K562 (cell line): ENCODE measurements at regions not wholly inside any gene's neighbourhood (a gene's known extent, or its start where the extent isn't known, plus 50 kb on each side); places are given as distances from the start of the nearest gene placed in this dataset.

Source experiments
- ATAC-seq: fragments of 200-7000 bp; cut with Tn5 transposase; 3 replicates; pipeline ENCODE4 v1.9.1; 2020; ENCODE audit warnings: moderate library complexity
- BruUV-seq: library from RNA; stranded (reverse); fragments of 400-500 nt; replicated peaks from 2 replicates; lab custom pipeline; 2021; lab: Mats Ljungman, UMichigan
- CTCF ChIA-PET: fragments of 300-600 bp; formaldehyde crosslinking; extraction: SDS; loops from one replicate; lab custom pipeline; 2021; ENCODE audit warnings: low intra/inter-chr PET ratio; lab: Yijun Ruan, JAX
- POLR2A ChIA-PET: fragments of 300-600, 350-650 bp; sonication (Branson Sonifier 250); formaldehyde crosslinking; extraction: SDS; loops from one replicate; lab custom pipeline; 2021; ENCODE audit warnings: antibody characterized with exemption, inconsistent platforms; lab: Yijun Ruan, JAX
- DNase-seq, 4 experiments: peaks; one replicate each; pipeline versions ENCODE4 v3.0.0 to v3.0.0-alpha.2; 2011 to 2018; ENCODE audit warnings: low spot score in 3 of 4, mixed read lengths in 3 of 4; ENCODE audit errors: extremely low read depth in 1 of 4
- FAIRE-seq: peaks from 2 replicates; lab custom pipeline; 2011; peaks lifted over from hg19 to GRCh38; lab: Jason Lieb, UNC
- H2AFZ ChIP-seq: 2 replicates; pipeline ENCODE4 v1.6.0; 2011; ENCODE audit warnings: low read depth, low read length, control low read depth, inconsistent platforms
- H3K27ac ChIP-seq: fragments of 200-600 bp; 3 replicates; pipeline ENCODE4 v1.8.0; 2011; ENCODE audit warnings: low read depth, mild to moderate bottlenecking, control low read depth, inconsistent platforms, low read length, moderate library complexity, mixed read lengths; ENCODE audit errors: extremely low read depth
- H3K27me3 ChIP-seq, 2 experiments: fragments of 300-600 bp in 1 of 2; 2 replicates in 1 of 2; 3 replicates in 1 of 2; pipeline versions ENCODE4 v1.6.0 to v1.8.0; 2011; ENCODE audit warnings: inconsistent platforms in 2 of 2, low read length in 2 of 2, mild to moderate bottlenecking in 1 of 2, mixed read lengths in 1 of 2, moderate library complexity in 1 of 2; ENCODE audit not compliant: control insufficient read depth in 2 of 2, insufficient read depth in 2 of 2
- H3K36me3 ChIP-seq: fragments of 300-600 bp; 3 replicates; pipeline ENCODE4 v1.8.0; 2011; ENCODE audit warnings: mild to moderate bottlenecking, low read length, inconsistent platforms; ENCODE audit not compliant: control insufficient read depth, insufficient read depth
- H3K4me1 ChIP-seq, 2 experiments: fragments of 200-600 bp in 1 of 2; replicated peaks in 1 of 2; 2 replicates in 1 of 2; 3 replicates in 1 of 2; pipeline versions ENCODE4 v1.5.1 to v1.8.0; 2011; ENCODE audit warnings: inconsistent platforms in 2 of 2, low read length in 2 of 2, mild to moderate bottlenecking in 1 of 2, mixed read lengths in 1 of 2, moderate library complexity in 1 of 2; ENCODE audit not compliant: control insufficient read depth in 2 of 2, insufficient read depth in 2 of 2
- H3K4me2 ChIP-seq: 2 replicates; pipeline ENCODE4 v1.6.1; 2011; ENCODE audit warnings: low read length, control low read depth, inconsistent platforms, mixed read lengths; ENCODE audit not compliant: insufficient read depth
- H3K4me3 ChIP-seq: fragments of 200-600 bp; sonication (generic), shearing (Covaris generic); 2 replicates; pipeline ENCODE4 v1.5.1; 2016; ENCODE audit warnings: control low read depth, inconsistent platforms
- H3K79me2 ChIP-seq: fragments of 200-600 bp; 3 replicates; pipeline ENCODE4 v1.8.0; 2011; ENCODE audit warnings: low read length, inconsistent platforms; ENCODE audit not compliant: control insufficient read depth, insufficient read depth
- H3K9ac ChIP-seq, 2 experiments: 2 replicates each; pipeline versions ENCODE4 v1.6.0 to v1.6.1; 2011; ENCODE audit warnings: low read depth in 2 of 2, low read length in 2 of 2, control low read depth in 1 of 2, inconsistent platforms in 1 of 2, mild to moderate bottlenecking in 1 of 2, mixed read lengths in 1 of 2; ENCODE audit not compliant: insufficient read depth in 1 of 2
- H3K9me1 ChIP-seq: one replicate; pipeline ENCODE4 v1.6.0; 2011; ENCODE audit warnings: inconsistent platforms, mild to moderate bottlenecking, low read length, moderate library complexity; ENCODE audit not compliant: control insufficient read depth, insufficient read depth
- H3K9me3 ChIP-seq: replicated peaks from 2 replicates; pipeline ENCODE4 v1.5.1; 2011; ENCODE audit warnings: low read depth, low read length, inconsistent platforms; ENCODE audit not compliant: control insufficient read depth, insufficient read depth
- H4K20me1 ChIP-seq: replicated peaks from 2 replicates; pipeline ENCODE4 v1.6.1; 2011; ENCODE audit warnings: low read length, inconsistent platforms, mixed read lengths; ENCODE audit not compliant: control insufficient read depth, insufficient read depth
- BCOR ChIP-seq: fragments of 450-650 bp; IDR thresholded peaks from 2 replicates; pipeline ENCODE4 v1.6.1; 2016
- BDP1 ChIP-seq: IDR thresholded peaks from 3 replicates; pipeline ENCODE4 v1.6.1; 2011; ENCODE audit not compliant: insufficient read length, insufficient read depth
- GABPA ChIP-seq: fragments of 200-800 bp; sonication (Bioruptor generic); conservative IDR thresholded peaks from 2 replicates; pipeline ENCODE4 v1.6.1; 2016; ENCODE audit warnings: low read depth, missing genetic modification characterization, missing compliant biosample characterization
- HOXB6 ChIP-seq: fragments of 250-450 bp; sonication (Bioruptor Pico); IDR thresholded peaks from 2 replicates; pipeline ENCODE4 v1.5.1; 2022; ENCODE audit warnings: mild to moderate bottlenecking, borderline replicate concordance
- JUN ChIP-seq, 2 experiments: sonication (generic) in 1 of 2; formaldehyde crosslinking in 1 of 2; IDR thresholded peaks; 2 replicates each; pipeline versions ENCODE4 v1.6.1 to v1.8.0; 2012 to 2022; ENCODE audit warnings: borderline replicate concordance in 2 of 2, mild to moderate bottlenecking in 2 of 2, improper control_type of control experiment in 1 of 2, low read depth in 1 of 2, low read length in 1 of 2, missing genetic modification reagents in 1 of 2
- LARP7 ChIP-seq: fragments of 450-650 bp; IDR thresholded peaks from 2 replicates; pipeline ENCODE4 v1.6.1; 2016
- RBM25 ChIP-seq: fragments of 200-400 bp; formaldehyde crosslinking; IDR thresholded peaks from 2 replicates; pipeline ENCODE4 v1.6.1; 2018; ENCODE audit warnings: low read length, low read depth, moderate library complexity; ENCODE audit not compliant: severe bottlenecking
- SAP30 ChIP-seq: fragments of 200-600 bp; sonication (generic); IDR thresholded peaks from 2 replicates; pipeline ENCODE4 v1.6.1; 2012; ENCODE audit warnings: borderline replicate concordance, low read depth, mild to moderate bottlenecking, moderate library complexity, low read length, control low read depth, inconsistent platforms; ENCODE audit not compliant: insufficient read depth, poor library complexity, severe bottlenecking
- ZBTB43 ChIP-seq: sonication (generic); formaldehyde crosslinking; IDR thresholded peaks from 2 replicates; pipeline ENCODE4 v1.8.0; 2023; ENCODE audit warnings: mild to moderate bottlenecking, missing genetic modification reagents
- WGBS: fragments of 100-300 bp; shearing (Covaris generic); methylation state at CpG from one replicate; pipeline ENCODE4 v1.1.6; 2016; ENCODE audit warnings: low coverage, mixed read lengths; ENCODE audit not compliant: insufficient coverage; ENCODE audit errors: missing lambda C conversion rate; 5-methylcytosine and 5-hydroxymethylcytosine counted together
- in situ Hi-C: fragments of 300-500 bp; cut with MboI; formaldehyde crosslinking; loops from 4 replicates; pipeline ENCODE4 v1.15.0; 2018; ENCODE audit warnings: inconsistent platforms, mixed read lengths
- intact Hi-C: fragments of 100-400 bp; cut with micrococcal nuclease; formaldehyde crosslinking; loops from 2 replicates; pipeline ENCODE4 v1.14.2; 2022

- TF ChIP-seq BCOR (0 out of 2 replicates have a peak, but pooled peaks have one; percentile 18), JUN (IDR thresholded peaks at IDR 0.05; ENCODE audit: borderline replicate concordance, low read depth, low read length) (no peak), JUN (CRISPR knock-in tag; IDR thresholded peaks at IDR 0.05; ENCODE audit: borderline replicate concordance) (no peak), BDP1 (no peak), HOXB6 (CRISPR knock-in tag) (no peak), ZBTB43 (CRISPR knock-in tag) (no peak), RBM25 (peak; percentile 41), SAP30 (no peak), LARP7 (no peak), GABPA (tag) (no peak)
- in situ Hi-C loops (no loop called here), intact Hi-C loops (no loop called here)
- WGBS, result 0% methylated on average over 15 of the region's 15 CpGs
- ChIA-PET POLR2A (interaction anchor here (0.5 to 0.7 kb wide), 2 partner anchors 9 to 265 kb away, joined by 3 read pairs; no protein-coding TSS in a partner anchor), CTCF (no interaction called here)
- H3K27ac ChIP-seq, result no peak overlapping the region
- H3K79me2 ChIP-seq, result no peaks in the 10 kb centered on the region
- peaks cover 0 to 5% of the 10 kb centered on the region in 2 experiments; a peak in 2 of 5 replicates for H3K4me1 ChIP-seq
- DNase-seq (no peak), FAIRE-seq (no peak), ATAC-seq (no peak)
- H3K9ac ChIP-seq, result no peak overlapping the region
- H3K9me3 ChIP-seq, result no peaks in the 10 kb centered on the region
- H3K4me2 ChIP-seq, result no peak overlapping the region
- no peaks in the 10 kb centered on the region for H3K9me1 ChIP-seq
- peaks cover 7 to 52% of the 10 kb centered on the region in 2 experiments; a peak in 4 of 5 replicates for H3K27me3 ChIP-seq
- no peak overlapping the region for H3K4me3 ChIP-seq
- BruUV-seq, result no TSS peak
- no peaks in the 10 kb centered on the region for H3K36me3 ChIP-seq
- no peak overlapping the region for H2AFZ ChIP-seq
- 0 out of 2 replicates have a peak, but pooled peaks cover 5% of the 10 kb centered on the region for H4K20me1 ChIP-seq
Measured at GRCh38 chr12:111190741-111191526, 178.0 kb downstream of the PHETA1 start.
